ENCODE measurements at regions not wholly inside any gene's neighbourhood (a gene's known extent, or its start where the extent isn't known, plus 50 kb on each side); places are given as distances from the start of the nearest gene placed in this dataset.
A peak's percentile ranks its signal among the peaks of the same experiment; 100 is the strongest.
"Not testable (repeated sequence)": the region's sequence is repeated elsewhere in the genome, so short reads cannot be mapped to it uniquely, and the experiment has no call there.

DNA sequence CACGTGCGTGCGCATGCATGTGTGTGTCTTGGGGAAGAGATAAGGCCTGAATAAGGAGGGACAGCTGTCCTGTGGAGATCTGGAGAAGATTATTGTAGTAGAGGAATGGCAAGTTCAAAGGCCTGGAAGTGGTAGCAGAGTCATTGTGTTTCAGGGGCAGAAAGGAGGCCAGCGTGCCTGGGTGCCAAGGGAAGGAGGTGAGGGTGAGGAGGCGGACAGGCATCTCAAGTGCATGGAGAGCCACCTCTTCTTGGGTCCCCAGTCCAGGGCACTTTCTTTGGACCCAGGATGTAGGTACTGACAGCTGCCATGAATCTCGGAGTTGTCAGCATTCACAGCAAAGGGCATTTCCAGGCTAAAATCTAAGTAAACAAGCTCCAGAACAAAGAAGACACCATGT, 279.7 kb upstream of the PLGLB1 start:
- H4K20me1 ChIP-seq (ENCODE audit: low read length); H3K79me2 ChIP-seq (ENCODE audit: low read length); CTCF ChIA-PET; H3K27me3 ChIP-seq (ENCODE audit: low read length); H3K36me3 ChIP-seq (ENCODE audit: low read depth, low read length); H2AFZ ChIP-seq (ENCODE audit: low read length); H3K4me3 ChIP-seq (ENCODE audit: low read length); DNase-seq; H3K9me2 ChIP-seq (replicated peaks; ENCODE audit: low read length); H3K9me3 ChIP-seq (ENCODE audit: low read length); ATAC-seq; intact Hi-C loops (cut with micrococcal nuclease); POLR2A ChIA-PET (ENCODE audit: unreplicated experiment); H3K4me2 ChIP-seq (ENCODE audit: low read length); H3K9ac ChIP-seq (ENCODE audit: low read length); BruUV-seq (replicated peaks); H3K27ac ChIP-seq (ENCODE audit: low read length); H3F3A ChIP-seq (ENCODE audit: low read length, unreplicated experiment); H3K4me1 ChIP-seq (ENCODE audit: insufficient read depth, low read length): not testable (repeated sequence)

DNA sequence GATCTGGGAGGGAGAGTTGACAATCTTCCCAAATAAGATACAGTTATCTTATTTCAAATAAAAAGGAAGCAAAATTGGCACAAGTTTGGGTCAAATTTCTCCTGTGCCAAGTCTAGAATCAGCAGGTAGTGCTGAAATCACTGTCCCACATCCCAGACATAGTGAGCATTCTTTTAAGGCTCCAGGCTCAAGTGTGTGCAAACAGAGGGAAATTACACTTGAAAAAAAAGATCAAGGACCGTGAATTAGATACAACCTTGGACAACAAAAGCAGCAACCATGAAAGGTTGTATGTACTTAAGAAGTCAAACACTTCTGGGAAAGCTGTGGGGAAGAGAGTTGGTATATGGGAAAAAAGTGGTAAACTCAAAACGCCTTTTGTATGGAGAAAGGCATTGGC, 280.2 kb upstream of the PLGLB1 start:
- H3F3A ChIP-seq (ENCODE audit: low read length, unreplicated experiment); H3K27ac ChIP-seq (ENCODE audit: low read length); CTCF ChIA-PET; H3K9me3 ChIP-seq (ENCODE audit: low read length); H3K9ac ChIP-seq (ENCODE audit: low read length); H3K4me2 ChIP-seq (ENCODE audit: low read length); H3K79me2 ChIP-seq (ENCODE audit: low read length); H3K27me3 ChIP-seq (ENCODE audit: low read length); H4K20me1 ChIP-seq (ENCODE audit: low read length); intact Hi-C loops (cut with micrococcal nuclease); H3K4me3 ChIP-seq (ENCODE audit: low read length); POLR2A ChIA-PET (ENCODE audit: unreplicated experiment); H3K36me3 ChIP-seq (ENCODE audit: low read depth, low read length); H2AFZ ChIP-seq (ENCODE audit: low read length); H3K9me2 ChIP-seq (replicated peaks; ENCODE audit: low read length); BruUV-seq (replicated peaks); ATAC-seq; H3K4me1 ChIP-seq (ENCODE audit: insufficient read depth, low read length); DNase-seq: not testable (repeated sequence)

DNA sequence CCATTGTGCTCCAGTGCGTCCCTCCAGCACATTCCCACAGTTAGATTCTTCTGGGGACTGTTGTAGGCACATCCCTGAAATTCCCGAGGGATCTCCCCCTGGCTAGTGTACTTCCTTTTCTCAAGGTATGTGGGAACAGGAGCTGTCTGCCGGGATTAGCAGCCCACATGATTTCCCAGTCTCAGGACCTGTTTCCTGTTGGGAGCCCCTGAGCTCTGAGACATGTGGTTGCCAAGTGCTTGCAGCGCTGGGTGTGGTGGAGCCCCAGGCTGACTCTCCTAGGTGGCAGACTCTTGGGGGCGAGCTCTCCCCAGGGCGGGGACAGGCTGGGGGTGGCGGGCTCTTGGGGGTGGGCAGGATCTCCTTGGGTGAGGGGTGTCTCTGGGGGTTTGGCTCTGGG, 287.0 kb upstream of the PLGLB1 start:
- H3K9me2 ChIP-seq (replicated peaks; ENCODE audit: low read length); H3K4me2 ChIP-seq (ENCODE audit: low read length); POLR2A ChIA-PET (ENCODE audit: unreplicated experiment); H3K36me3 ChIP-seq (ENCODE audit: low read depth, low read length); ATAC-seq; H2AFZ ChIP-seq (ENCODE audit: low read length); H3K79me2 ChIP-seq (ENCODE audit: low read length); H3F3A ChIP-seq (ENCODE audit: low read length, unreplicated experiment); H4K20me1 ChIP-seq (ENCODE audit: low read length); BruUV-seq (replicated peaks); H3K4me1 ChIP-seq (ENCODE audit: insufficient read depth, low read length); H3K9ac ChIP-seq (ENCODE audit: low read length); intact Hi-C loops (cut with micrococcal nuclease); H3K9me3 ChIP-seq (ENCODE audit: low read length); H3K27ac ChIP-seq (ENCODE audit: low read length); H3K27me3 ChIP-seq (ENCODE audit: low read length); H3K4me3 ChIP-seq (ENCODE audit: low read length); DNase-seq; CTCF ChIA-PET: not testable (repeated sequence)

DNA sequence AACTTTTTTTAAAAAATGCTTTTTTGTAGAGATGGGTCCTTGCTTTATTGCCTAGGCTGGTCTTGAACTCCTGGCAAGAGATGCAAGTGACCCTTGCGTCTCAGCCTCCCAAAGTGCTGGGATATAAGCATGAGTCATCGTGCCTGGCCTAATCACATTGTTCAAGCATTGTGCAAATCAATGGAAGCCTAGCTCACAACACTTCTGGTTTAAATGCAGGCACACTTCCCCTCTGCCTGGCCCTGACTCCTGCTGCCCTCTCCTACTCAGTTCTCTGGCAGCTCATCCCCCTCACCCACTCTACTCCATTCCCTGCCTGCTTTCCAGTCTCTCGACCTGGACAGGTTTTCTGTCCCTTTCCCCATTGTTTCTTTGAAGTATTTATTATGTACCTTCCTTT, 288.1 kb upstream of the PLGLB1 start:
- H3K36me3 ChIP-seq (ENCODE audit: low read depth, low read length); BruUV-seq (replicated peaks); H3K4me3 ChIP-seq (ENCODE audit: low read length); CTCF ChIA-PET; H4K20me1 ChIP-seq (ENCODE audit: low read length); H2AFZ ChIP-seq (ENCODE audit: low read length); H3K79me2 ChIP-seq (ENCODE audit: low read length); H3K27ac ChIP-seq (ENCODE audit: low read length); ATAC-seq; H3K4me2 ChIP-seq (ENCODE audit: low read length); DNase-seq; H3K4me1 ChIP-seq (ENCODE audit: insufficient read depth, low read length); H3K9me2 ChIP-seq (replicated peaks; ENCODE audit: low read length); H3K9me3 ChIP-seq (ENCODE audit: low read length); H3F3A ChIP-seq (ENCODE audit: low read length, unreplicated experiment); intact Hi-C loops (cut with micrococcal nuclease); H3K27me3 ChIP-seq (ENCODE audit: low read length); H3K9ac ChIP-seq (ENCODE audit: low read length); POLR2A ChIA-PET (ENCODE audit: unreplicated experiment): not testable (repeated sequence)

DNA sequence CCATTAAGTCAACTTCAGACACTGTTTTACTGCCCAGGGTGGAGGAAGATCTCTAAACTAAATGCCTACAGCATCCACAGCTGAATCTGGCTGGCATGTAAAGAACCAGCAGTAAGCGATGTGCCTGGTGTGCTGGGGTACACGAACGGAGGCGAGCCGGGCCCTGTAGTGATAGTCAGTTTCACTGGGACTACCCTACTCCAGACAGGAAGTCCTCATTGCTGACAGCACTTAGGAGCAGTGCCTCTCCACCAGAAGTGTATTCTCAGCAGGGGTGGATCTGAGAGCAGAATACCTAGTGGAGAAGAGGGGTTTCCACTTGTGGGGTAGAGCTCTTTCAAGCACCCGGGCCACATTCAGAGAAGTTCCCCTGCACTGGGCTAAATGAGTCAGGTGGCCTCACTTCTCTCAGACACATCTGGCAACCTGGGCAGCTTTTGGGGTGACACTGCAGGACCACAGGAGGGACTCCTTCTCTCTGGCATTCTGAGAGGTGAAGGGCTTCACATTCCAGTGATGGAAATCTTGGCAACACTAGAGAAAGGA, 290.3 kb upstream of the PLGLB1 start:
- H3K27me3 ChIP-seq (ENCODE audit: low read length); H3K36me3 ChIP-seq (ENCODE audit: low read depth, low read length); H3K27ac ChIP-seq (ENCODE audit: low read length); H3K9me3 ChIP-seq (ENCODE audit: low read length); DNase-seq; ATAC-seq; POLR2A ChIA-PET (ENCODE audit: unreplicated experiment); H2AFZ ChIP-seq (ENCODE audit: low read length); CTCF ChIA-PET; H4K20me1 ChIP-seq (ENCODE audit: low read length); H3K4me2 ChIP-seq (ENCODE audit: low read length); H3K4me3 ChIP-seq (ENCODE audit: low read length); H3K9me2 ChIP-seq (replicated peaks; ENCODE audit: low read length); H3K4me1 ChIP-seq (ENCODE audit: insufficient read depth, low read length); intact Hi-C loops (cut with micrococcal nuclease); H3F3A ChIP-seq (ENCODE audit: low read length, unreplicated experiment); H3K79me2 ChIP-seq (ENCODE audit: low read length); BruUV-seq (replicated peaks); H3K9ac ChIP-seq (ENCODE audit: low read length): not testable (repeated sequence)

DNA sequence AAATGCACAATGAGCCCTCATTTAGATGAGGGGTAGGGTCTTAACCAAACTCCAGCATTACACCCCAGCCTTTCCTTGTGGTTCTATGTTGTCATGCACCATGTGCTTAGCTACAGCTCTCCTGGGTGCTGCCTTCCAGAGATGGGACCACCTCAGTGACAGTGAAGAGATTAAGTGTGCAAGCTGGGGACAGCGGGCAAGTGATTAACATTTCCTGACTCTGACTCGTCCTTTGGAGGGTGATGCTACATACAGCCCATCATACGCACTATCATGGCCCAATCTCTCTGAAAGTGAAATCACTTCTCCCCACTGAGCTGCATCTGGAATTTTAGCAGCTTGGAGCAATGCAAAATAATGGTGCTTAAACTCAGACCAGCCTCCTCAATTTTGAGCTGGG, 293.0 kb upstream of the PLGLB1 start:
- H3F3A ChIP-seq (ENCODE audit: low read length, unreplicated experiment); BruUV-seq (replicated peaks); POLR2A ChIA-PET (ENCODE audit: unreplicated experiment); H3K9me3 ChIP-seq (ENCODE audit: low read length); intact Hi-C loops (cut with micrococcal nuclease); H3K36me3 ChIP-seq (ENCODE audit: low read depth, low read length); H3K27me3 ChIP-seq (ENCODE audit: low read length); DNase-seq; H3K4me1 ChIP-seq (ENCODE audit: insufficient read depth, low read length); H3K4me3 ChIP-seq (ENCODE audit: low read length); H3K4me2 ChIP-seq (ENCODE audit: low read length); H3K9me2 ChIP-seq (replicated peaks; ENCODE audit: low read length); CTCF ChIA-PET; H3K79me2 ChIP-seq (ENCODE audit: low read length); H3K9ac ChIP-seq (ENCODE audit: low read length); H3K27ac ChIP-seq (ENCODE audit: low read length); H4K20me1 ChIP-seq (ENCODE audit: low read length); H2AFZ ChIP-seq (ENCODE audit: low read length); ATAC-seq: not testable (repeated sequence)

DNA sequence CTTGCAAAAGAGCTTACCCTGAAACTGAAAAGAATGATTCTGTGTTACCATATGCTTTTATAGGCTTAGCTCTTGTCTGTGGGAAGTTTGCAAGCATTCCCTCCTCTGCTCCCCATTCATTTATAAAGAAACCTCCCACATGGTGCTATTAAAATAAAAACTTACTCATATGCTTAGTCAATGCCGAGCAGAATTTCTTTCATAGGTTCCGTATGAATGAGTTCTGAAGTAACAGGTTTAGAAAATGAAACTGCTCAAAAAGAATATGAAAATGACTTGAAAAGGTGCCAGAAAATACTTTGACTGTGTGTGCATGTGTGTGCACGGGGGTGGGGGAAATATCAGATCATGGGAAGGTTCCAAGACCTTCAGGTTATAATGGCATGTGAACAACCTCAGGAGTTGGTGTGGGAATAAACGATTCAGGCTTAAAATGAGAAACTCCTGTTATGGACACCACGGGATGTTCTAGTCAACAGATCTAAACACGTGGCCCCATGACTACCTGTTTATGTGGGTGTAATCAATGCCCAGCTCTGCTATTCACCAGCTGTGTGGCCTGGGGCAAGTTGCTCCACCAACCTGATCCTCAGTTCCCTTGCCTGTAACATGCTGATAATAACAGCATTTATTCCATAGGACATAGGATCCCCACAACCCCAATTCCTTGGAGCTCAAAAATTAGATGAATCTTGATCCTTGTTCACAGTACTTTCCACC, 293.7 kb upstream of the PLGLB1 start:
- H3K4me3 ChIP-seq (ENCODE audit: low read length); CTCF ChIA-PET; H3K9me3 ChIP-seq (ENCODE audit: low read length); BruUV-seq (replicated peaks); H3F3A ChIP-seq (ENCODE audit: low read length, unreplicated experiment); H3K27me3 ChIP-seq (ENCODE audit: low read length); POLR2A ChIA-PET (ENCODE audit: unreplicated experiment); H2AFZ ChIP-seq (ENCODE audit: low read length); H3K9me2 ChIP-seq (replicated peaks; ENCODE audit: low read length); intact Hi-C loops (cut with micrococcal nuclease); H3K9ac ChIP-seq (ENCODE audit: low read length); H3K36me3 ChIP-seq (ENCODE audit: low read depth, low read length); H3K79me2 ChIP-seq (ENCODE audit: low read length); H4K20me1 ChIP-seq (ENCODE audit: low read length); H3K4me1 ChIP-seq (ENCODE audit: insufficient read depth, low read length): not testable (repeated sequence)
- peak overlapping the region; percentile 32; the same call in 1 of the 2 replicates for H3K27ac ChIP-seq (ENCODE audit: low read length)
- ATAC-seq (peak; percentile 82), DNase-seq (peak; percentile 22)
- peak overlapping the region; percentile 22; the same call in 1 of the 2 replicates for H3K4me2 ChIP-seq (ENCODE audit: low read length)

Data from PC-3 (cell line).